ENCODE measurements at regions not wholly inside any gene's neighbourhood (a gene's known extent, or its start where the extent isn't known, plus 50 kb on each side); places are given as distances from the start of the nearest gene placed in this dataset.

DNA sequence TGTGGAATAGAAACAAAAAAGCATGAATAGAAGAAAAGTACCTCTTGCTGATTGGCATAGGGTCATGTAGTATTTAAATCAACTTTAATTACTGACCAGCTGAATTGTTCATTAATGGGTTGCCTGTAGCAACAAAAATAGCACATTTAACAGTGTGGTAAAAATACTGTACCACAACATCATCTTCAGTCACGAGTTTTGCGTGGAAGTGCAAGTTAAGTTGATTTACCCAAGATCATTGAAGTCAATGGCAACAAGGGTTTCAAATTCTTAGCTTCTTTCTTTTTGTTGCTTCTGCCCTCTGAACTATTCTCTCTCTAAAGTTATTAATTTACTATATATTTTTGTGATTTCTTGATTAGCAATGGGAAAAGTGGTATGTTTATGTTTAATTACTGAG is 526.6 kb downstream of the C4orf33 start:
- Histone ChIP-seq H4K20me1 (ENCODE audit: insufficient read depth) (no peaks in the 10 kb centered on the region), H3K27ac (no peak overlapping the region), H3K4me3 (no peak overlapping the region), H3K9ac (no peak overlapping the region), H3K9me3 (ENCODE audit: low read depth) (no peaks in the 10 kb centered on the region), H3K4me2 (ENCODE audit: unreplicated experiment) (no peak overlapping the region), H2AFZ (no peak overlapping the region), H3K27me3 (replicated peaks; ENCODE audit: insufficient read depth) (no peaks in the 10 kb centered on the region), H3K79me2 (ENCODE audit: insufficient read depth) (no peaks in the 10 kb centered on the region), H3K4me1 (ENCODE audit: insufficient read depth) (no peaks in the 10 kb centered on the region), H3K9me2 (ENCODE audit: insufficient read depth) (no peaks in the 10 kb centered on the region), H3K36me3 (ENCODE audit: low read depth) (no peaks in the 10 kb centered on the region), H3F3A (ENCODE audit: insufficient read depth) (no peaks in the 10 kb centered on the region)
- DNase-seq, result no peak
- WGBS, 2 experiments (ENCODE audit: low coverage in 1 of 2, low lambda C conversion rate in 2 of 2, missing lambda C conversion rate in 2 of 2), result 10 to 16% methylated on average over 2 of the region's 2 CpGs
- TF ChIP-seq EZH2 (IDR thresholded peaks at IDR 0.05; ENCODE audit: insufficient read depth, poor library complexity, severe bottlenecking) (no peak), EZH2phosphoT487 (IDR thresholded peaks at IDR 0.05; ENCODE audit: insufficient read depth, low read depth) (no peak)
- in situ Hi-C loops (cut with MboI), result no loop called here

DNA sequence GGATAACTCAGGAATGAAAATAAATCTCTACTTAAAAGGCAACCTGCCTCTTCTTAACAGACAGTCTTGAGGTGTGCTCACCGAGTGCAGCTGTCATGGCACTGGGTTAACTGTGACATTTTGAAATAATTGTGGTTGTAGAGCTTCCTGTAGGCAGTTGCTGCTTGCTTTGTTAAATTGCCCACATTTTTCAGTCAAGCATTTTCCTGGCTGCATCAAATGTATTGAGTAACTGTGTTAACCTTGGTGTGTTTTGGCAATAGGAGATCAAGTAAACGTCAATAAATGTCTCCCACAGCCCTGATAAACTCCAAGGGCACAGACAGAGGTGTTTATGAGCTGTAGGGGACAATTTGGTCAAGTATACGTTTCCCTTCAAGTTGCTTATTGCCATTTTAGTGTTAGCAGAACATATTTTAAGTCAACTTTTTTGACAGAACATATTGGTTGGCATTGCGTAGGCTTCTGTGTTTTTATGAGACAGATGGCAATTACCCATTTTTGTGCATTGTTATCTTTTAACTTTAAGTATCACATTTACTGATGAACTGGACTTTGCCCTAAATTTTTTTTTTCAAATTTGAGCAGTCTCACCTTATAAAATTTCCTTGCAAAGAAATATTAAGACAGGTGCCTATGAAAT is 527.4 kb downstream of the C4orf33 start:
- Histone ChIP-seq H3K36me3 (ENCODE audit: low read depth) (no peaks in the 10 kb centered on the region), H3K27me3 (replicated peaks; ENCODE audit: insufficient read depth) (no peaks in the 10 kb centered on the region), H4K20me1 (ENCODE audit: insufficient read depth) (no peaks in the 10 kb centered on the region), H3K4me2 (ENCODE audit: unreplicated experiment) (no peak overlapping the region), H3K27ac (no peak overlapping the region), H3K9me3 (ENCODE audit: low read depth) (no peaks in the 10 kb centered on the region), H3K4me3 (no peak overlapping the region), H3K4me1 (ENCODE audit: insufficient read depth) (no peaks in the 10 kb centered on the region), H3K79me2 (ENCODE audit: insufficient read depth) (no peaks in the 10 kb centered on the region), H3F3A (ENCODE audit: insufficient read depth) (no peaks in the 10 kb centered on the region), H3K9ac (no peak overlapping the region), H3K9me2 (ENCODE audit: insufficient read depth) (no peaks in the 10 kb centered on the region), H2AFZ (no peak overlapping the region)
- TF ChIP-seq EZH2phosphoT487 (IDR thresholded peaks at IDR 0.05; ENCODE audit: insufficient read depth, low read depth) (no peak), EZH2 (IDR thresholded peaks at IDR 0.05; ENCODE audit: insufficient read depth, poor library complexity, severe bottlenecking) (no peak)
- 8 to 9% methylated on average over 4 of the region's 4 CpGs for WGBS, 2 experiments (ENCODE audit: low coverage in 1 of 2, low lambda C conversion rate in 2 of 2, missing lambda C conversion rate in 2 of 2)
- DNase-seq, result no peak
- in situ Hi-C loops (cut with MboI), result no loop called here

DNA sequence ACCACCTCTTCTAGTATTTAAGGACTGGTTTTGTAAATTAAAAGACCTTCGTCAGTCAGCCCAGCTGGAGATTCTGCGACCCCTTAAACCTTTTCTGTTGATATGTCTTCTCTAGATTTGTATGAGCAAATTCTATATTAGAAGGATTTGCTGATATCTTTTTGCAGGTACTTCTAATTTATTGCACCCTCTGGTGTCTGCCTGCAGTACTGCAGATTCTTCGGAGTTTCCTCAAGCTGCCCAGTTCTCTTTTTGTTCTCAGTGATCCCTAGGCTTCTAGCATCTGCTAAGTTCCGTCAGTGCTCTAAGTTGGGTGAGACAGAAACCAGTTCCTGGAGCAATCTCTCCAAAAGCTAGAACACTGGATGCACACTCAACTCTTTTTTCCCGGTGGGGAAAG is 545.2 kb downstream of the C4orf33 start:
- Histone ChIP-seq H3K9me3 (ENCODE audit: low read depth) (no peaks in the 10 kb centered on the region), H3K4me3 (no peak overlapping the region), H3K79me2 (ENCODE audit: insufficient read depth) (no peaks in the 10 kb centered on the region), H3K36me3 (ENCODE audit: low read depth) (no peaks in the 10 kb centered on the region), H3K4me2 (ENCODE audit: unreplicated experiment) (no peak overlapping the region), H3K9ac (no peak overlapping the region), H3K27ac (no peak overlapping the region), H3K27me3 (replicated peaks; ENCODE audit: insufficient read depth) (no peaks in the 10 kb centered on the region), H3F3A (ENCODE audit: insufficient read depth) (no peaks in the 10 kb centered on the region), H4K20me1 (ENCODE audit: insufficient read depth) (no peaks in the 10 kb centered on the region), H3K4me1 (ENCODE audit: insufficient read depth) (no peaks in the 10 kb centered on the region), H3K9me2 (ENCODE audit: insufficient read depth) (no peaks in the 10 kb centered on the region), H2AFZ (peak overlapping the region; percentile 57)
- WGBS, 2 experiments (ENCODE audit: low coverage in 1 of 2, low lambda C conversion rate in 2 of 2, missing lambda C conversion rate in 2 of 2), result 7 to 10% methylated on average over 5 of the region's 5 CpGs
- in situ Hi-C loops (cut with MboI), result no loop called here
- no peak for TF ChIP-seq EZH2phosphoT487 (IDR thresholded peaks at IDR 0.05; ENCODE audit: insufficient read depth, low read depth)
- TF ChIP-seq EZH2 (IDR thresholded peaks at IDR 0.05; ENCODE audit: insufficient read depth, poor library complexity, severe bottlenecking), result no peak
- peak; percentile 51 for DNase-seq

DNA sequence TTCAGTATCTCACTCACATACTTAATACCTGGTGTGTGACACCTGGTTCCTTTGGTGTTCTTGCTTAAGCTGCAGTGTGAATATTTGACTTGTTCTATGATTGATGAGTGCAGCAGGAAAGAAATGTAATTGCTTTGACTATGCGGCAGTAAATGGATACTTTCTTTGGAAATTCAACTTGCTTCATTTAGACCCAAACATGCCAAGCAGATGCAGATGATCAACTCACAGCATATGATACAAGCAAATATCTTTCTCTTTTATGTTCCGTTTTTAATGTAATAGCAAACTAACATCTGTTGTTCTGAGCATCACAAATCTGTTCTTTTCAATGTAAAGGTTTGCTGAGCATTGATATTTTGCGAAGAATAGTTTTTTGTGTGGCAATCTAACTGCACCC is 549.5 kb downstream of the C4orf33 start:
- TF ChIP-seq EZH2phosphoT487 (IDR thresholded peaks at IDR 0.05; ENCODE audit: insufficient read depth, low read depth) (no peak), EZH2 (IDR thresholded peaks at IDR 0.05; ENCODE audit: insufficient read depth, poor library complexity, severe bottlenecking) (no peak)
- H2AFZ ChIP-seq, result no peak overlapping the region
- no peaks in the 10 kb centered on the region for H3F3A ChIP-seq (ENCODE audit: insufficient read depth)
- no peaks in the 10 kb centered on the region for H3K9me3 ChIP-seq (ENCODE audit: low read depth)
- no peaks in the 10 kb centered on the region for H3K4me1 ChIP-seq (ENCODE audit: insufficient read depth)
- H3K27ac ChIP-seq, result no peak overlapping the region
- H3K27me3 ChIP-seq (replicated peaks; ENCODE audit: insufficient read depth), result no peaks in the 10 kb centered on the region
- no peak overlapping the region for H3K4me3 ChIP-seq
- no peak overlapping the region for H3K4me2 ChIP-seq (ENCODE audit: unreplicated experiment)
- no peaks in the 10 kb centered on the region for H3K79me2 ChIP-seq (ENCODE audit: insufficient read depth)
- no peaks in the 10 kb centered on the region for H3K9me2 ChIP-seq (ENCODE audit: insufficient read depth)
- WGBS, 2 experiments (ENCODE audit: low coverage in 1 of 2, low lambda C conversion rate in 2 of 2, missing lambda C conversion rate in 2 of 2), result 15 to 29% methylated on average over 3 of the region's 3 CpGs
- no peaks in the 10 kb centered on the region for H4K20me1 ChIP-seq (ENCODE audit: insufficient read depth)
- in situ Hi-C loops (cut with MboI), result no loop called here
- no peak overlapping the region for H3K9ac ChIP-seq
- DNase-seq, result no peak
- no peaks in the 10 kb centered on the region for H3K36me3 ChIP-seq (ENCODE audit: low read depth)

DNA sequence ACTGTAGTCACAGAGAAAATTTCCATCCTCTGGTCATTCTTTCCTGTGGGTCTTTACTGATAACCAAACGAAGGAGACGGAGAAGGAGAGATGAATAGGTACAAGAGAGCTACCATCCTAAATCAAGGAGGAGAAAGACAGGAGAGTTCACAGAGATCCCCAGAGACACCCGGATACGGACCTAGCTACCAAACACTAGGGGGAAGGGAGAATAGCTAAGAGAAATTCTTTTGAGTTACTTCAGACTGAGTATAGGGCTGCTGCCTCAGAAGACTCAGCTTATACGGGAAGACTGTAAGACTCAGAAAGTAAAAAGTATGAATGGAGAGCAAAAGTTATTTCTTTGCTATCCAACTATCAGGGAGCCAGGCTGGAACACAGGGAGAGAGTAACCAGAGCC is 572.1 kb downstream of the C4orf33 start:
- H3K79me2 ChIP-seq (ENCODE audit: insufficient read depth), result no peaks in the 10 kb centered on the region
- H3F3A ChIP-seq (ENCODE audit: insufficient read depth), result no peaks in the 10 kb centered on the region
- no peaks in the 10 kb centered on the region for H4K20me1 ChIP-seq (ENCODE audit: insufficient read depth)
- H3K4me1 ChIP-seq (ENCODE audit: insufficient read depth), result no peaks in the 10 kb centered on the region
- no peak overlapping the region for H3K9ac ChIP-seq
- in situ Hi-C loops (cut with MboI), result no loop called here
- no peak overlapping the region for H3K27ac ChIP-seq
- no peak for DNase-seq
- no peak overlapping the region for H3K4me3 ChIP-seq
- H3K9me2 ChIP-seq (ENCODE audit: insufficient read depth), result no peaks in the 10 kb centered on the region
- H3K36me3 ChIP-seq (ENCODE audit: low read depth), result no peaks in the 10 kb centered on the region
- TF ChIP-seq EZH2 (IDR thresholded peaks at IDR 0.05; ENCODE audit: insufficient read depth, poor library complexity, severe bottlenecking) (no peak), EZH2phosphoT487 (IDR thresholded peaks at IDR 0.05; ENCODE audit: insufficient read depth, low read depth) (no peak)
- no peak overlapping the region for H2AFZ ChIP-seq
- H3K27me3 ChIP-seq (replicated peaks; ENCODE audit: insufficient read depth), result no peaks in the 10 kb centered on the region
- no peak overlapping the region for H3K4me2 ChIP-seq (ENCODE audit: unreplicated experiment)
- no peaks in the 10 kb centered on the region for H3K9me3 ChIP-seq (ENCODE audit: low read depth)
- 32 to 35% methylated on average over 5 of the region's 5 CpGs for WGBS, 2 experiments (ENCODE audit: low coverage in 1 of 2, low lambda C conversion rate in 2 of 2, missing lambda C conversion rate in 2 of 2)

Measured in GM23248 (cell line).